Activated B cell treated with CpG ODN at 0.5 μM for 24 hours (primary cell): ENCODE measurements at regions not wholly inside any gene's neighbourhood (a gene's known extent, or its start where the extent isn't known, plus 50 kb on each side); places are given as distances from the start of the nearest gene placed in this dataset.

Source experiments
- ATAC-seq: fragments of 200-7000 bp; cut with Tn5 transposase; one replicate; pipeline ENCODE4 v1.10.0; 2021; ENCODE audit warnings: low read depth, mild to moderate bottlenecking, moderate library complexity
- CTCF ChIA-PET: fragments of 350-600 bp; sonication (Branson Sonifier 250); formaldehyde crosslinking; loops from one replicate; lab custom pipeline; 2021; ENCODE audit warnings: antibody characterized with exemption; lab: Charles Lee
- POLR2A ChIA-PET: fragments of 350-600 bp; sonication (Branson Sonifier 250); formaldehyde crosslinking; loops from one replicate; lab custom pipeline; 2021; ENCODE audit warnings: antibody characterized with exemption; lab: Charles Lee
- DNase-seq: peaks from one replicate; pipeline ENCODE4 v3.0.0; 2022
- H3K27ac Mint-ChIP-seq: one replicate; pipeline ENCODE4 v1.8.0; 2020; ENCODE audit warnings: mixed read lengths
- H3K27me3 Mint-ChIP-seq: one replicate; pipeline ENCODE4 v1.8.0; 2021; ENCODE audit warnings: mixed read lengths
- H3K36me3 Mint-ChIP-seq: one replicate; pipeline ENCODE4 v1.8.0; 2021; ENCODE audit warnings: low read depth, mixed read lengths
- H3K4me1 Mint-ChIP-seq: one replicate; pipeline ENCODE4 v1.8.0; 2021; ENCODE audit warnings: mixed read lengths
- H3K4me3 Mint-ChIP-seq: one replicate; pipeline ENCODE4 v1.8.0; 2020; ENCODE audit warnings: mild to moderate bottlenecking, mixed read lengths
- H3K9me3 Mint-ChIP-seq: one replicate; pipeline ENCODE4 v1.8.0; 2020; ENCODE audit warnings: mixed read lengths
- intact Hi-C: fragments of 100-400 bp; cut with micrococcal nuclease; formaldehyde crosslinking; loops from one replicate; pipeline ENCODE4 v1.15.1; 2024
- TF ChIP-seq, protein P1 (sequence below): fragments of 200-600 bp; IDR thresholded peaks from one replicate; pipeline ENCODE4 v1.8.0; 2022; ENCODE audit warnings: antibody characterized with exemption, mild to moderate bottlenecking

DNA sequence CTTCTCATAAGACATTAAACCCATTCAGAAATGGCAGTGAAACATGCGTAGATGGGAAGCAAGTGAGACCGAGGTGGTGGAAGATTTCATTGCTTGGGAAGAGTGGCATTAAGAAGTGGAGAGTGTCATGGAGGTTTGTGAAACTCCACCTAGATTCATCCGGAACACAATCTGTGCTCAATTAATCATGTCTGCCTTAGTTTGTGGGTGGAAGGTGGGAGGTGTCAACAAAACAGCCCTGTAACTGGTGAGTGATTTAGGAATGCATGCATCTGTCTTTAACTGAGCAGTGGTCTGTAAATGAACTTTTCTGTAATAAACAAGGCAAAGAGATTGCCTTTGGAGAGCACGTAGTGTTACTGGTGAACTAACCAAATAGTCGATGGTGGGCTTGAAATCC, 113.7 kb downstream of the WNT5A start:
- H3K9me3 Mint-ChIP-seq, result no peaks in the 10 kb centered on the region
- ChIA-PET CTCF (no interaction called here), POLR2A (no interaction called here)
- H3K36me3 Mint-ChIP-seq, result no peaks in the 10 kb centered on the region
- H3K4me1 Mint-ChIP-seq, result no peaks in the 10 kb centered on the region
- TF ChIP-seq, protein P1, sequence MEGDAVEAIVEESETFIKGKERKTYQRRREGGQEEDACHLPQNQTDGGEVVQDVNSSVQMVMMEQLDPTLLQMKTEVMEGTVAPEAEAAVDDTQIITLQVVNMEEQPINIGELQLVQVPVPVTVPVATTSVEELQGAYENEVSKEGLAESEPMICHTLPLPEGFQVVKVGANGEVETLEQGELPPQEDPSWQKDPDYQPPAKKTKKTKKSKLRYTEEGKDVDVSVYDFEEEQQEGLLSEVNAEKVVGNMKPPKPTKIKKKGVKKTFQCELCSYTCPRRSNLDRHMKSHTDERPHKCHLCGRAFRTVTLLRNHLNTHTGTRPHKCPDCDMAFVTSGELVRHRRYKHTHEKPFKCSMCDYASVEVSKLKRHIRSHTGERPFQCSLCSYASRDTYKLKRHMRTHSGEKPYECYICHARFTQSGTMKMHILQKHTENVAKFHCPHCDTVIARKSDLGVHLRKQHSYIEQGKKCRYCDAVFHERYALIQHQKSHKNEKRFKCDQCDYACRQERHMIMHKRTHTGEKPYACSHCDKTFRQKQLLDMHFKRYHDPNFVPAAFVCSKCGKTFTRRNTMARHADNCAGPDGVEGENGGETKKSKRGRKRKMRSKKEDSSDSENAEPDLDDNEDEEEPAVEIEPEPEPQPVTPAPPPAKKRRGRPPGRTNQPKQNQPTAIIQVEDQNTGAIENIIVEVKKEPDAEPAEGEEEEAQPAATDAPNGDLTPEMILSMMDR, result no peak
- DNase-seq, result no peak
- no peak overlapping the region for H3K4me3 Mint-ChIP-seq
- no peaks in the 10 kb centered on the region for H3K27me3 Mint-ChIP-seq
- H3K27ac Mint-ChIP-seq, result no peak overlapping the region
- ATAC-seq, result no peak
- intact Hi-C loops, result no loop called here

DNA sequence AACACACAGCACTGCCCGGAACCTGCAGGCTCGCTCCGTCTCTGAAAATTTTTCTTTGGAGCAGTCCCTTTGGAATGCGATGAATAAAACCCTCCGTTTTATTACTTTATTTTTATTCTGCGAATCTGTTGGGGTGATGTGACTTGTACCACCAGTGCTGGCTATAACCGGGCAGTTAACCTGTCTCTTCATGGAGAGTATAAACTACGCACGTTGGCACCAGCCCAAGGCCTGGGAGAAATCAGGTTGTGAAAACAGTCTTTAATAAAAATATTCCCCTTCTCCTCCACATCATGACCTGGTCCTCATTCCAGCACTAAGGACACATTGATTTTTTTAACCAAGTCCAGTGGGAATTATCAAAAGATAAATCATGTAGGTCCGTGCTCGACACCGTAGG, 116.8 kb downstream of the WNT5A start:
- Mint-ChIP-seq H3K4me1 (no peaks in the 10 kb centered on the region), H3K27ac (no peak overlapping the region), H3K36me3 (no peaks in the 10 kb centered on the region), H3K27me3 (no peaks in the 10 kb centered on the region), H3K9me3 (no peaks in the 10 kb centered on the region), H3K4me3 (no peak overlapping the region)
- ATAC-seq (no peak), DNase-seq (no peak)
- intact Hi-C loops, result no loop called here
- TF ChIP-seq, protein P1, result no peak
- POLR2A ChIA-PET, result no interaction called here
- CTCF ChIA-PET, result no interaction called here

DNA sequence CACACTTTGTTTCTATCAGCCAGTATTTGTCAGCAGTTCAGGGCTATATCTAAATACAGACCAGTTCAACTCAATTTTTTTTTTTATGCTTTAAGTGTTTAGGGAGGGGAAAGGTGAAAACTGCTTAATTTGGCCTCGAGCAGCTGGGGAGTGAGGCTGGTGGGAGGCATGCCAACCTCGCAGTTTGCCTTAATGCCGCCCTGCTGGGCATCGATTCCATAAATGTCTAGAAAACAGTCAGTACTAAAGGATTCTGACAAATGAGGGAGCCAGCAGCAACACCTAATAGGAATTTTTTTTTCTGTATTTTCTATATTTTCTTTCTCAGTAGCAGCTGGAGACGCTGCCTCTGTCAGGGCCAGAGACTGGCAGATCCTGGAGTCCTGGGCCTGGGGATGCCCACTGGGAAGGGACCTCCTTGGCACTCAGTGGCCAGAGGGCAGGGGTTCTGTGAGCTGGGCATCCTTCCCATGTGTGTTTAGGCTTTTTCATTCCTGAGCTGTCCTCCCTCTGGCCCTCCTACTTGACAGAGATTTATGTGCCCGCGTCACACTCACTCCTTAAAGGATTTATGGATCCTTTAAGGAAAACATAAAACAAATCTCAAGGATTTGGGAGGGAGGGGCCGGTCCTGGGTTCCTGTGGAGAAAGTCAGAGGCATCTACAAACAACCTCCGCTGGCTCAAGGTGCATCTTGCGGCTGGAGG, 117.8 kb downstream of the WNT5A start:
- Mint-ChIP-seq H3K36me3 (no peaks in the 10 kb centered on the region), H3K4me3 (no peak overlapping the region), H3K9me3 (no peaks in the 10 kb centered on the region), H3K4me1 (no peaks in the 10 kb centered on the region), H3K27ac (no peak overlapping the region), H3K27me3 (no peaks in the 10 kb centered on the region)
- CTCF ChIA-PET, result no interaction called here
- DNase-seq (no peak), ATAC-seq (no peak)
- intact Hi-C loops, result no loop called here
- TF ChIP-seq, protein P1, result no peak
- POLR2A ChIA-PET, result no interaction called here

DNA sequence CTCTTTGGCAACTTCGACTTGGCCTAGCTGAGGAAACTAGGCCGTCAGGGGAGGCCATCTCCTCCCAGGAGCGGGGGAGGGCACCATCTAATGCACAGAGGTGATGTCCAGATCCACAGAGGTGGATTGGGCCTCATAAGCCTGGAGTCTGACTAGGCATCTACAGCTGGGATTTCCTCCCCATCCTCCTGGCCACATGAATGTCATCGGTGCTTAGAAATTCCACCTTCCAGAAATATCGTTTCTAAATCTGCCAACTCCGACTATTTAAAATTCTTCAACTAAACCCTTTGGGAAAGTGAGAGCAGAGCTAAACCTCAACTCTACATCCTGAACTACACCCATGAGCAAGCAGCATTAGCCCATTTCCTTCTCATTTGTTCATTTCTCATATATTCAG, 118.7 kb downstream of the WNT5A start:
- H3K4me3 Mint-ChIP-seq, result no peak overlapping the region
- intact Hi-C loops, result no loop called here
- DNase-seq, result no peak
- CTCF ChIA-PET, result no interaction called here
- no peak overlapping the region for H3K27ac Mint-ChIP-seq
- H3K4me1 Mint-ChIP-seq, result no peaks in the 10 kb centered on the region
- ATAC-seq, result no peak
- H3K9me3 Mint-ChIP-seq, result no peaks in the 10 kb centered on the region
- no peaks in the 10 kb centered on the region for H3K27me3 Mint-ChIP-seq
- TF ChIP-seq, protein P1, result no peak
- POLR2A ChIA-PET, result no interaction called here
- no peaks in the 10 kb centered on the region for H3K36me3 Mint-ChIP-seq

DNA sequence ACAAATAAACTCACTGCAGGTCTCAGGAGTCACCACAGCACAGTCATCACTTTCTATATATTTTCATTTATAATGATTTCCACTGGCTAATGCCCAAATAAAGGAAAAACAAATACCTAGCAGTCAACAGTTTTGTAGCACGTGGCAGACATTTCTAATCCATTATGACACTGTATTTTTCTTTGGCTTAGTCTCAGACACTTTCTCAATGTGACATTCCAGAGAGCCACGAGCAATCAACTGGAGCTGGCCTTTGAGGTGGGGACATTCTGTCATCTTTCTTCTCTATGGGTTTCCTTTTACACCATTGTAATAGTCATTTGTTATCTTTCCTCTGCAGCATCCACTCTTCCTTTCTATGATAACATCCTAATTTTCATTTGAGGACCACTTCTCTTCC, 119.7 kb downstream of the WNT5A start:
- H3K27ac Mint-ChIP-seq, result no peak overlapping the region
- no peaks in the 10 kb centered on the region for H3K9me3 Mint-ChIP-seq
- H3K27me3 Mint-ChIP-seq, result no peaks in the 10 kb centered on the region
- no peaks in the 10 kb centered on the region for H3K4me1 Mint-ChIP-seq
- ATAC-seq (no peak), DNase-seq (no peak)
- TF ChIP-seq, protein P1, result no peak
- no peaks in the 10 kb centered on the region for H3K36me3 Mint-ChIP-seq
- H3K4me3 Mint-ChIP-seq, result no peak overlapping the region
- ChIA-PET POLR2A (no interaction called here), CTCF (no interaction called here)
- intact Hi-C loops, result no loop called here
